ENCODE measurements at regions not wholly inside any gene's neighbourhood (a gene's known extent, or its start where the extent isn't known, plus 50 kb on each side); places are given as distances from the start of the nearest gene placed in this dataset.
"Not testable (repeated sequence)": the region's sequence is repeated elsewhere in the genome, so short reads cannot be mapped to it uniquely, and the experiment has no call there.

GRCh38 chr10:83539528-83540308 is 599.6 kb upstream of the GHITM start:
- Histone ChIP-seq H3K27ac (ENCODE audit: low read depth, low read length) (no peak overlapping the region), H3K4me3 (ENCODE audit: low read depth, low read length) (no peak overlapping the region)

DNA sequence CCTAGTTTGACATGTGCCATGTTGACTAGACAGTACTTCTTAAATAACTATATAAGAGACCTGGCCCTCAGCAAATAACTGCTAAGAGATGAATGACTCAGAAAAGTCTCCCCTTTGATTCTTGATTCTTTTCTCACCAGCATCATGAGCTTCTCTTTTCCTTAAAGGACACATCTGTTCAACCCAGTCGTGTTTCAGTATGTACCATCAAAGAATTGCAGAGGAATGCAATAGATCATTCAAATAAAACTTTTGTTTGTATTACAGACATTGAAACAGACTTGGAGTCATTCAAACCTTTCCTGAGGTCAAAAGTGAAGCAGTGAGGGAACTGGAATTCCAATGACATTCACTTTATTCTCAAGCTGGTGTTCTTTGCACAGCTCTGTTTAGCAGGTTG is 598.3 kb upstream of the GHITM start:
- no peak overlapping the region for H3K4me3 ChIP-seq (ENCODE audit: low read depth, low read length)
- H3K9me3 ChIP-seq (ENCODE audit: control insufficient read depth, insufficient read depth, low read depth, low read length): no peaks in the 10 kb centered on the region
- H3K27me3 ChIP-seq (ENCODE audit: control insufficient read depth, insufficient read depth, low read length): no peaks in the 10 kb centered on the region
- H3K4me1 ChIP-seq (ENCODE audit: control insufficient read depth, insufficient read depth, low read length): peaks cover 16% of the 10 kb centered on the region
- H3K27ac ChIP-seq (ENCODE audit: low read depth, low read length): no peak overlapping the region
- H3K36me3 ChIP-seq (ENCODE audit: control insufficient read depth, insufficient read depth, low read length): no peaks in the 10 kb centered on the region
- no peak overlapping the region for H3K9ac ChIP-seq (ENCODE audit: low read length)

More at GRCh38 chr10:83539528-83540308, 599.6 kb upstream of the GHITM start:
- H3K36me3 ChIP-seq (ENCODE audit: control insufficient read depth, insufficient read depth, low read length): no peaks in the 10 kb centered on the region
- no peak overlapping the region for H3K9ac ChIP-seq (ENCODE audit: low read length)
- no peaks in the 10 kb centered on the region for H3K9me3 ChIP-seq (ENCODE audit: control insufficient read depth, insufficient read depth, low read depth, low read length)
- H3K27me3 ChIP-seq (ENCODE audit: control insufficient read depth, insufficient read depth, low read length): no peaks in the 10 kb centered on the region
- H3K4me1 ChIP-seq (ENCODE audit: control insufficient read depth, insufficient read depth, low read length): peaks cover 16% of the 10 kb centered on the region

DNA sequence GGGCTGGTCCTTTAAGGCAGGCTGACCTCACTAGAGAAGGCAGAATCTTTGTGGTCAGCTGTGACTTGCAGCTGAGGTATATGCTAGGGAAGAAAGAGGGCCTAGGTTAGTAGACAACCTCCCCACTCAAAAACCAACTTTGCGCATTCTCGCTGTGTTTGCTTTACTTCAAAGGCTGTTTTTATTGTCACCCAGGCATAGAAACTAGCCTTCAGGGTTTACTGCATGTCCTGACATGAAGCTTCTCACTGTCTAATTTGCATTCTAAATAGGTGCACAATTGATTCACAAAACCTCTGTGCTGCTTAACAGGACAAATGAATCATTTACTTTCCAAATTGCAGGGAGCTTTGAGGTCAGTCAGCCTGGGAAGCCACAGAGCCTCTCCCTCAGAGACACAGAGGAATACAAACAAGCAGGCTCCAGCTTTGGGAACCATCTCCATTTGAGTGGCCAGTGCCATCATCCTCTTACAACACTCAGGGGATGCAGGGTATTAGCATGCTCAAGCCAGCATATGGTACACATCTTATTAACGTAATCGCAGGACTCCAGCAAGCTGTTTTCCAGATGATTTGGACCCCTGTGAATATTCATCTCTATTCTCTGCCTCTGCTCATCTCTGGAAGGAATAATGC is 596.4 kb upstream of the GHITM start:
- H3K9ac ChIP-seq (ENCODE audit: low read length): no peak overlapping the region
- H3K27me3 ChIP-seq (ENCODE audit: control insufficient read depth, insufficient read depth, low read length): no peaks in the 10 kb centered on the region
- H3K36me3 ChIP-seq (ENCODE audit: control insufficient read depth, insufficient read depth, low read length): no peaks in the 10 kb centered on the region
- no peaks in the 10 kb centered on the region for H3K9me3 ChIP-seq (ENCODE audit: control insufficient read depth, insufficient read depth, low read depth, low read length)
- no peak overlapping the region for H3K27ac ChIP-seq (ENCODE audit: low read depth, low read length)
- H3K4me1 ChIP-seq (ENCODE audit: control insufficient read depth, insufficient read depth, low read length): peaks cover 19% of the 10 kb centered on the region
- no peak overlapping the region for H3K4me3 ChIP-seq (ENCODE audit: low read depth, low read length)

DNA sequence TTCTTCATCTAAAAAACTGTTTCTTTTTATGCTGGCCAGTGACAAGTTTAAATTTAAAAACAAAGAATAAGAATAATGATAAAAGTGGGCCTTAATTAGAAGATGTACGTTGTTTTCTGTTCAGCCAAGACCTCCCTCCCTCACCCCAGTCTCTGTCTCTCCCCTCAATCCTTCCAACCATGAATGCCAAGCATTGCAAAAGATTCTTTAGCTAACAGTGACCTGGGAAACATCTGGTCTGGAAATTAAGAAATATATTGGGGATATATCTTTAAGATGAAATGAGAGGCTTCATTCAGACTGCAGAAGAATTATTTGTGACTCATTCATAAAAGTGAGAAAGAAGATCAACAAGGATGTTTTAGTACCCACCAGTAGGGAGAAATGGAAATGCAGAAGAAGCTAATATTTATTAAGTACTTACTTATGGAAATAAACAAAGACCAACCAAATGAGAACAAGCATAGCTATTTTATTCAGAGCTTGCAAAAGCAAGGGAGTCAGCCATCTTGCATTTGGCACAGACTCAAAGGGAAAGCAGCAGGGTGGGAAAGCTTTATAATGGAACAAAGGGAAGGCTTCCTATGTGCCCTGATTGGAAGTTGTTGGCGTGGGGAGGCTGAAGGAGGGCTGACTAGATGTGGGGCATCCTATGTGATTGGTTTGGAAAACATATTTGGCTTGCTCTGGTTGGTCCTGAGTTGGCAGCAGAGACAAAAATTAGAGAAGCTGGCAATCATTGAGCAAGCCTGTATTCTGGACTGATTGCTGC is 595.4 kb upstream of the GHITM start:
- H3K27ac ChIP-seq (ENCODE audit: low read depth, low read length): no peak overlapping the region
- H3K9ac ChIP-seq (ENCODE audit: low read length): no peak overlapping the region
- H3K4me1 ChIP-seq (ENCODE audit: control insufficient read depth, insufficient read depth, low read length): peaks cover 19% of the 10 kb centered on the region
- H3K36me3 ChIP-seq (ENCODE audit: control insufficient read depth, insufficient read depth, low read length): no peaks in the 10 kb centered on the region
- H3K9me3 ChIP-seq (ENCODE audit: control insufficient read depth, insufficient read depth, low read depth, low read length): no peaks in the 10 kb centered on the region
- no peak overlapping the region for H3K4me3 ChIP-seq (ENCODE audit: low read depth, low read length)
- H3K27me3 ChIP-seq (ENCODE audit: control insufficient read depth, insufficient read depth, low read length): no peaks in the 10 kb centered on the region

DNA sequence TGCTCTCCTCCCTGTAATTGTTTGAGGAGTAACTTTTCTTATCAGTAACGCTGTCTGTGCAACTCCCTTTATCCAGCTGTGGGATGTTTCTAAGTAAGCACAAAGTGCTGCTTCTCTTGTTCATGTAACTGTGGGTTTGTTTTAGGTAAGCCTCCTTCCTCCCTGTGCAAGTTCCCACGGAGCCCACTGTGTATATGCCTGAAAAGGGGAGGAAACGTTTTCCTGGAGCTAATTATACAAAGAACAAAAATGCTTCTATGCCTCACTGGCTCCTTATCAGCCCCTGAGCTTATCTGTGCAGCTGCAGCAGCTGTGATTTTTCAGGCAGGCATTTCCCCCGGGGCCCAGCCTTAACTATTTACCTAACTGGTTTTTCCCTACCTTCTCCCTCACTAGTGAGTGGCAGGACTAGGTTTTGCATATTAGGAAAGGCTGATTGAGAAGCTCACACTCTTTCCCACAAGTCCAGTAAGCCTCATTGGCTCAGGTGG is 593.4 kb upstream of the GHITM start:
- Histone ChIP-seq H3K27ac (ENCODE audit: low read depth, low read length) (no peak overlapping the region), H3K9ac (ENCODE audit: low read length) (no peak overlapping the region), H3K27me3 (ENCODE audit: control insufficient read depth, insufficient read depth, low read length) (no peaks in the 10 kb centered on the region), H3K4me3 (ENCODE audit: low read depth, low read length) (no peak overlapping the region), H3K4me1 (ENCODE audit: control insufficient read depth, insufficient read depth, low read length) (peaks cover 13% of the 10 kb centered on the region), H3K36me3 (ENCODE audit: control insufficient read depth, insufficient read depth, low read length) (no peaks in the 10 kb centered on the region), H3K9me3 (ENCODE audit: control insufficient read depth, insufficient read depth, low read depth, low read length) (no peaks in the 10 kb centered on the region)

- H3K4me3 ChIP-seq (ENCODE audit: low read depth, low read length); H3K36me3 ChIP-seq (ENCODE audit: control insufficient read depth, insufficient read depth, low read length); H3K4me1 ChIP-seq (ENCODE audit: control insufficient read depth, insufficient read depth, low read length); H3K9me3 ChIP-seq (ENCODE audit: control insufficient read depth, insufficient read depth, low read depth, low read length); H3K9ac ChIP-seq (ENCODE audit: low read length); H3K27ac ChIP-seq (ENCODE audit: low read depth, low read length); H3K27me3 ChIP-seq (ENCODE audit: control insufficient read depth, insufficient read depth, low read length): not testable (repeated sequence)
Measured at GRCh38 chr10:83551190-83551589, 588.1 kb upstream of the GHITM start.

DNA sequence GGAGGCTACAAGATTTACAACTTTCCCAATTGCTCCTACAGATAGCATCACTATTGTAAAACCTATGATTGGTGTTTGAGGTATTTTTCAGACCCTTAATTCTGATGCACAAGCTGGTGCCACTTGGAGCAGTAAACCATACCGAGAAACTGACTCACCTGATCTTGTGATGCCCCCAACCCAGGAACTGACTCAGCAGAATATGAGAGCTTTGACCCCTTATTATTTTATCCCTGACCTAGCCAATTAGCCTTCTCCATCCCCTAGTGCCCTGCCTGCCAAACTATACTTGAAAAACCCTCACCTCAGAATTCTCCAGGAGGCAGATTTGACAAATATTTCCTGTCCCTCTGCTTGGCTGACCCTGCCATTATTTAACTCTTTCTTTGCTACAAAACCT is 585.9 kb upstream of the GHITM start:
- Histone ChIP-seq H3K27ac (ENCODE audit: low read depth, low read length) (no peak overlapping the region), H3K9me3 (ENCODE audit: control insufficient read depth, insufficient read depth, low read depth, low read length) (no peaks in the 10 kb centered on the region), H3K4me1 (ENCODE audit: control insufficient read depth, insufficient read depth, low read length) (no peaks in the 10 kb centered on the region), H3K9ac (ENCODE audit: low read length) (no peak overlapping the region), H3K27me3 (ENCODE audit: control insufficient read depth, insufficient read depth, low read length) (no peaks in the 10 kb centered on the region), H3K36me3 (ENCODE audit: control insufficient read depth, insufficient read depth, low read length) (no peaks in the 10 kb centered on the region), H3K4me3 (ENCODE audit: low read depth, low read length) (no peak overlapping the region)

- H3K9ac ChIP-seq (ENCODE audit: low read length): no peak overlapping the region
- H3K9me3 ChIP-seq (ENCODE audit: control insufficient read depth, insufficient read depth, low read depth, low read length): no peaks in the 10 kb centered on the region
- H3K4me3 ChIP-seq (ENCODE audit: low read depth, low read length): no peak overlapping the region
- no peaks in the 10 kb centered on the region for H3K27me3 ChIP-seq (ENCODE audit: control insufficient read depth, insufficient read depth, low read length)
- no peaks in the 10 kb centered on the region for H3K4me1 ChIP-seq (ENCODE audit: control insufficient read depth, insufficient read depth, low read length)
- no peak overlapping the region for H3K27ac ChIP-seq (ENCODE audit: low read depth, low read length)
- H3K36me3 ChIP-seq (ENCODE audit: control insufficient read depth, insufficient read depth, low read length): no peaks in the 10 kb centered on the region
Measured at GRCh38 chr10:83555264-83555663, 584.0 kb upstream of the GHITM start.

GRCh38 chr10:83562381-83562780 is 576.9 kb upstream of the GHITM start:
- Histone ChIP-seq H3K9ac (ENCODE audit: low read length) (no peak overlapping the region), H3K9me3 (ENCODE audit: control insufficient read depth, insufficient read depth, low read depth, low read length) (no peaks in the 10 kb centered on the region), H3K27ac (ENCODE audit: low read depth, low read length) (no peak overlapping the region), H3K4me3 (ENCODE audit: low read depth, low read length) (no peak overlapping the region), H3K27me3 (ENCODE audit: control insufficient read depth, insufficient read depth, low read length) (no peaks in the 10 kb centered on the region), H3K36me3 (ENCODE audit: control insufficient read depth, insufficient read depth, low read length) (no peaks in the 10 kb centered on the region), H3K4me1 (ENCODE audit: control insufficient read depth, insufficient read depth, low read length) (no peaks in the 10 kb centered on the region)

DNA sequence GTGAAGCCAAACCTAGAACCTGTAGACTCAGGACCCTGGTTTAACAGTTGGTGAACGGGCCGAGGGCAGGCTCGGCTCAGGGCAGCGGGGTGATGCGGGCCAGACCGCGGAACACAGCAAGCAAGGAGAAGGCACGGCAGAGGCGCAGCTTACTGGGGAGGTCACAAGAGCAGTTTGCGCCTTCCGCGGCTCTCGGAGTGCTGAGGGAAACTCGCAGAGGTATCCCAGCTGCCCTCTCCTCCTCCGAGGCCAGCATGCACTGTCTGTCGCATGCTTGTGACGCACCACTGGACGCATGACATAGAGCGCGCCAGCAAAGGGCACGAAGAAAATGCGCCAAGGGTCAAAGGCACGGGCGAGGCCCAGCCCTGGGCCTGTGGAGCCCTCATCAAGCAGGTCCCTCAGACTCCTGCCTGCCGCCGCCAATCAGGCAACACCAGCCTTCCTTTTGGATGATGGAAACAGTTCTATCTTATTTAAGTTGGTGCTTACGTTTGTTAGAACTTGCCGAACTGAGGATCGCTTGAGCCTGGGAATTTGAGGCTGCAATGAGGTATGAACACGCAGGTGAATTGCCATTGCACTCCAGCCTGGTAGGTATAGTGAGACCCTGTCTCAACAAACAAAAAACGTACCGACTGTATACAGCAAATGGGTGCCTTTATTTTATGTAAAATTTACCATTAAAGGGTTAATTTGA is 574.3 kb upstream of the GHITM start:
- no peaks in the 10 kb centered on the region for H3K4me1 ChIP-seq (ENCODE audit: control insufficient read depth, insufficient read depth, low read length)

More for the DNA sequence above, 574.3 kb upstream of the GHITM start:
- H3K27me3 ChIP-seq (ENCODE audit: control insufficient read depth, insufficient read depth, low read length): no peaks in the 10 kb centered on the region
- no peak overlapping the region for H3K9ac ChIP-seq (ENCODE audit: low read length)
- no peaks in the 10 kb centered on the region for H3K9me3 ChIP-seq (ENCODE audit: control insufficient read depth, insufficient read depth, low read depth, low read length)
- H3K36me3 ChIP-seq (ENCODE audit: control insufficient read depth, insufficient read depth, low read length): no peaks in the 10 kb centered on the region
- no peak overlapping the region for H3K27ac ChIP-seq (ENCODE audit: low read depth, low read length)
- no peak overlapping the region for H3K4me3 ChIP-seq (ENCODE audit: low read depth, low read length)

Measured in HUES6 (cell line).